Stimulated activated CD8-positive, alpha-beta memory T cell treated with anti-CD3 and anti-CD28 coated beads, Interleukin-15, amount 100 ng/mL, for 48 hours (primary cell): ENCODE measurements at regions not wholly inside any gene's neighbourhood (a gene's known extent, or its start where the extent isn't known, plus 50 kb on each side); places are given as distances from the start of the nearest gene placed in this dataset.

Source experiments
- DNase-seq, 2 donors: peaks; one replicate each; pipeline ENCODE4 v3.0.0-alpha.2; 2020; ENCODE audit warnings: low read depth in 2 of 2

DNA sequence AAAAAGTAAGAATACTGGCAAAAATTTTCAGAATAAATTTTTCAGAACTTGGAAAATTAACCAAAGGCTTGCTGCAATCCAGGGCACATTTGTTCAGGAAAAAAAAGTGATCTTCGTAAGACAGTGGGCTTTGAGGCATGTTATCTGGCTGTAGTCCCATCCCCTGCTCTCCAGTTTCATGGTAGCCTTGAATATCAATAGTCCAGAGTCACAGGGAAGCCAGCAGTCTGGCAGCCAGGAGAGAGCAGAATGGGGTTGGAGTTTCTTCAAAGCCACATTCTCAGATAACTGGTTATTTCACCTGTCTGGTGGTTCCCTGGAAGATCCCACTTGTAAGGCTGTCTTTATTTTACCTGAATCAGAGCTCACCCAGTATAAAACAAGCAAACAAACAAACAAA, 669.3 kb downstream of the MATN1 start:
- DNase-seq, result no peak

DNA sequence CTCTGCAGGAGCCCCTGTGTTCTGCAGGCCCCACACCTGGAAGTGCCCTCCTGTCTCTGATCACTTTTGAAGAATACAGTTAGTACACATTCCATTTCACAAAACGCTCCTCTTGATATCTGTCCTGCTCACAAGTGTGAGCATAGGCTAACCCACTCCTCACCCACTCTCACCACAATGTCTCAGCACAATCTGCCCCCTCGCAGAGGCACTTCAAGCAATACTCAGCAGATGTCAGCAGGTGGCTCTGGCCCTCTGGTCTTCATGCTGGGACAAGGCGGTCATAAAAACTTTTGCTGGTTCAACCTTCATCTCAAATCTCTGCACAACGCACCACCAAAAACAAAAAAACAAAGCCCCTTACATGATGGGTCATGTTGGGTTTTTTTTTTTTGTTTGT, 671.2 kb downstream of the MATN1 start:
- DNase-seq, result no peak

DNA sequence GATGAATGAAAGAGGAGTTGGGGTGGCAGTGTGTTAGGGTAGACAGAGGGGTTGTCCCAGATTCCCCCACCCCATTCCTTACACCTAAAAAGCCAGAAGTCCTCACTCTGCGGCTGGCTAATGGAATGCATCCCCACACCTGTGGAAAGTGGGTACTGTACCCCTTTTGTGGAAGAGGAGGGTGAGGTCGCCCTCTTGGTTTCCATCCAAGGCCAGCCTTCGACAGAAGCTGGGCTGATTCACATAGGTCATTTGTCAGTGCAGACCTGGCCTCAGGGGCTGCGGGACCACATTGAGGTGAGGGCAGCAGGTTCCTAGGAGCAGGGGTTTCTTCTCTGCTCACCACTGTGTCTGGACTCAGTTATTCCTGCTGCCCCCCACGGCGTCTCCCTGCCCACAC, 671.6 kb downstream of the MATN1 start:
- no peak for DNase-seq

DNA sequence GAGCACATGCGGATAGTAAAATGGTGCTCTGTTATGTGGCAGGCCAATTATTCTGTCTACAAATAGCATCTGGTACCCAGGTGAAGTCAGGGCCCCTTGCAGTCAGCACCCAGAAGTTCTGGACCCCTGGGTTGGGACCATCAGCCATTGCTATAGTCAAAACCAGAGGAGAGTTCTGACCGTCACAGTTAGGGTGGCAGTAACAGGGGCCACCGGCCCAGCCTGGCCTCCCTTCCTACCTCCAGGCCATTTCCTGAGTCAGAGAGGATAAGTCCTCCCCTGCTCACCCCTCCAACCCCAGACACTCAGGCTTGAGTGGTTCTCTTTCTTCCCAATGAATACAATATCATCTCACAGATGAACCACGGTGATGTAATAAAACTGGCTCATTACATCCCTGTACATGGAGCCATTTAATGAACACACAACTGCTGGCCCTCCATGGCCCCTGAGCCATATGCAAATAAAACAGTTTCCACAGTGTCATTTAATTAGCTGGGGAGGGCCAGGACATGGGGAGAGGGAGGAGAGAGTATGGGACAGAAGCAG, 673.6 kb downstream of the MATN1 start:
- DNase-seq, result no peak

DNA sequence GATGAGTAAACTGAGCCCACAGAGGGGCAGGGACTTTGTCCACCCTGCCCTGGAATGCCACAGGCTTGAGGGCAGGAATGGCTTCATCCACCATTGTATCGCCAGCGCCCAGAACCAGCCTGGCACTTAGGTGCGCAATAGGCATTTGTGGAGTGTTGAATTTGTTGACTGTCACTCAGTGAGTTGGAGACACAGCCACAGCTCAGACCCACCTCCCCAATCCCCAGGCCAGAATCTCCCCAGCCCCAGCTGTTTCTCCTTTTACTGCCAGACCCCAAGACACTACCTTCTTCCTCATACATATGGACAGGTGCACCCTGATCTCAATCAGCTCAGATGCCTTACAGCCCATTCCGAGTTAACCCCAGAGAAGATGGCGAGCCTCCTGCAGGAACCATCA, 674.5 kb downstream of the MATN1 start:
- DNase-seq, result no peak

DNA sequence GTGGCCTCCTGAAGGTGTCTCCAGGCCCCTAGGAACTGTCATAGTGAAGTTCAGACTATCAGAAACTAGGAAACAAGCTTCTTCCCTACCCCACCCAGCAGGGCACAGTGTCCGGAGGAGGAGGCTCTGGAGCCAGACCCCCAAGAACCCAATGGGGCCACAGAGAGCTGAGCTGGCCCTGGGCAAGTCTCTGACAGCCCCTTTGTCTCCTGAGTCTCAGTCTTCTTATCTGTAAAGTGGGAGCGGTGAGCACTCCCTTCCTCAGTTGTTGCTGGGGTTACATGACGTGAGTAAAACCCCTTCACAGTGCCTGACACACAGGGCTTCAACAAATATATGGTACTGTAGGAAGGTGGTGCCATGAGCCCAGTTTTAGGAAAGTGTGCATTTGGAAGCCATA, 675.8 kb downstream of the MATN1 start:
- DNase-seq, result no peak

DNA sequence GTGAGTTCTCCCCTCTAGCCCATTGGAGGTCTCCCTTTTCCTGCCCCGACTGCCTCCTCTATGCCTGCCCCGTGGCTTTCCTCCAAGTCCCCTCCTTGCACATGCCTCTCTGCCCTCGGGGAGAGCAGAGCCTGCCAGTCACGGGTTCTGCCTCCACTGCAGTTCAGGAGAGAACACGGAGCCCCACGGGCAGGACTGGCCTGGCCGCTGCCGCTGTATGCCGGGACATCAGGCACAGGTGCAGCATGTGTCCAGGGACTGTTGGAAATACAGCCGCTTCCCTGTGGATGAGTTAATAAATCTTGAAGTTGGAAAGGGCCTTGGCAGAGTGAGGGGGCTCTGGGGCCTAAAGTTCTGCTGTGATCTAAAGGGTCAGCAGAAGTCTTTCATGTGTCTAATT, 676.6 kb downstream of the MATN1 start:
- DNase-seq, result no peak

DNA sequence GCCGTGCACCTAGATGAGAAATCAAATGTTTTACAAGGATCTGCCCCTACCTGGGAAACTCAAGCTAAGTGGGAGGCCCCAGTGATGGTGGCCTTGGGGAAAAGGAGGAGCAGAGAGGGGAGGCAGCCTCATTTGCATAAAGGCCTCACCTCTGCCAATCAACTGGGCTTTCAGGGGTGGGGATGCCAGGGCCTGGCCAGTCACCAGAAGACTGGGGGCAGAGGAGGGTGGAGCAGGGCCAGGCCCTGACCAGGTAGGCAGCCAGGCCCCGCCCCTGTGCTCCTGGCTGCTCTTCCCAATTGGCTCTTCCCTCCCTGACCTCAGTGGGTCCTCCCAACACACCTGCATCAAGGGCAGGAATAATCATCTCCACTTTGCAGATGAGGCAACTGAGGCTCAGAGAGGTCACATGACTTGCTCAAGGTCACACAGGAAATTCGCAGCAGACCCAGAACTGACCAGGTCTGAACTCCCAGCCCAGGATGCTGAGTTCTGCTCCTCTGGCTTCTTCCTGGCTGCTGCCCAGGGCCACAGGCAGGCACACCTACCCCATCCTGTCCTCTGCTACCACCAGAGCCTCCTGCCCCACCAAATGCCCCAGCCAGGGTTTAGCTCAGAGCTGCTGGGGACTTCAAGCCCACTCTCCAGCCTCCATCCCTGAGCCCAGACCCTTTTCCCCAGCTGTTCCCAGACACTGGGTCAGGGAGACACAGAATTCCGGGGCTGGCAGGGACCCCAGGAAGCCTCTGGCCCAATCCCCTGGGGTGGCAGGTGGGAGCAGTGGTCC, 677.9 kb downstream of the MATN1 start:
- no peak for DNase-seq

DNA sequence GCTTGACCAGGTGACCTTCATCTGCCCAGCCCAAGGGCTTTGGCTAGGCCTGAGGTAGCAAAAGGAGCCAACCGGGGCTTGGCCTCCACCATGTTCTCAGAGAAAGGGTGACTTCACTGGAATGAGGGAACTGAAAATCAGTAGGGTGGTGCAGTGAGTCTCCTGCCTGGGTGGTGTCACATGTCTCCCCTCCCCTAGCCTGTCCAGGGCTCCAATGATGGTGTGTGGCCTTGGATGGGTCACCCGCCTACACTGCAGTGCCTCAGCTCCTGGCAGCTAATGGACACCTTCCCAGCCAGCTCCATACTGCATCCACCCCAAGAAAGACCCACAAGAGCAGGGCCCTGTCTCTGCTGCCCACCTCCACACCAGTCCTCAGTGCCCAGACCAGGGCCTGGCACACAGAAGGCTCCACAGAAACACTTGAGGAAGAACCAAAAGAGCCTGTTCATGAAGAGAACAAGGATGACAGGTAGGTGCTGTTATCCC, 678.7 kb downstream of the MATN1 start:
- no peak for DNase-seq

DNA sequence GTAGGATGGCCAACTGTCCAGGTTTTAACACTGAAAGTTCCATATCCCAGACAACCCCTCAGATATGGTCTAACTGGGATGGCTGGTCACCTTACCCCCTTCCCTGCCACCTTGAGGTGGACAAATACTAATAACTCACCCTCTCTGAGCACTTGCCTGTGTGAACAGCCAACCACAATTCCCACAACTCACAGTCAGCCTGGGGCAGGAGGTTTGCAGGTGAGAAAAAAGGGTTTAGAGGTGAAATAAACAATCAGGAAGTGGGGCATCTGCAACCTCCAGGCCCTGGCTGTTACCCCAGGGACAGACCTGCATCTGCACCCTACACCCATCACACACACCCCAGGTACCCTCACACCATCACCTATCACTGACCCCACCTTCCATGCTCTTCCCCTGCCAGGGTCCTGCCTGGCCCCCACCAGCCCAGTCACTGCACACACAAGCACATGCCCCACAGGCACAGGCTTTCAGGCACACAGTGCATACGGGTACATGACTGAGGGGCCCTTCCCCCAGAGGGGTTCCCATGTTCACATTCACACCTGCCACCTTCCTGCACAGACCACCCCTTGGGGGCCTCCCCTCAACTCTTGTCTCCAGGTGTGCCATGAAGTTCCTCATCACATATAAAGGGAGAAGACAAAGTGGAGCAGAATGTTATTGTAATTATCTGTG, 679.5 kb downstream of the MATN1 start:
- DNase-seq, result no peak

DNA sequence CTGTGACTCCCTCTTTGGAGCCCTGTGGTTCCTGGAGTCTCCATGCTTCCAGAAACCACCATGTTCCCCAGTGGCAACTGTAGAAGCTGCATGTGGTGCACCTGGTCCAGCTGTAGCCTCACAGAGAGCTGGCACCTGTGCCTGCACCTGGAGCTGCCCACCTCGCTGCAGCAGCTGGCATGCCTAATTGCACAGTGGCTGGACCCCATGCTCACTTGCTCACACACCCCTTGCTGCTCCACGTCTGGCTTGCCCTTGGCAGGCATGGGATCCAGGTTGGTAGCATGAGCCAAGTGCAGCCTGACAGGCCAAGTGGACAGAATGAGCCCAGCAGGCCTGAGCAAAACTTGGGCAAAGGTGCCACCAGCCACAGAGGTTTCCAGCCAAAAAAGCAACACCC, 680.1 kb downstream of the MATN1 start:
- no peak for DNase-seq

DNA sequence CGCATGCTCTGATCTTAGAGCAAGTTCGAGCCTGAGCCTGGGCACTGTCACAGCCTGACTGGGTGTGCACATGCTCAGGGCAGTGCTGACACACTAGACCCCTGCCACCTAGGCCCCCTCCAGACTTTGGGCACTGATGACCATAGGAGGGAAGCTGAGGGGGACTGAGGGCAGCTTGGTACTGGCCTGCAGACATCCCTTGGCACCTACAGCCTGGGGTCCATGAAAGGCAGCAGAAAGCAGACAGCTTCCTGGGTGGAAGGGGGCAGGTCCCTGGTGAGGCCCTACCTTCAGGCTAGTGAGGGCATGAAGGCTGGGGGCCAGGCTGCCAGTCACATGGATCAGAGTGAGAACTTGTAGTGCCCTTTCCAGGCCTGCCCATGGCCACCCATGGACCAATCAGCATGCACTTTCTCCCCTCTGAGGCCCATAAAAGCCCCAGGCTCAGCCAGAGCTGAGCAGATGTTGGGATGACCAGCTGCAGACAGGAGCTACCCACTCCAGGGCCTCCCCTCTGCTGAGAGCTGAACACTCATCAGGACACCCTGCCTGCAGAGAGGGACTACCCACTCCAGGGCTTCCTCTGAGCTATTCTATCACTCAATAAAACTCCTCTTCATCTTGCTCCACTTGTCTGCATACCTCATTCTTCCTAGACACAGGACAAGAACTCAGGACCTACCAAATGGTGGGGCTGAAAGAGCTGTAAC, 680.8 kb downstream of the MATN1 start:
- DNase-seq, result no peak

DNA sequence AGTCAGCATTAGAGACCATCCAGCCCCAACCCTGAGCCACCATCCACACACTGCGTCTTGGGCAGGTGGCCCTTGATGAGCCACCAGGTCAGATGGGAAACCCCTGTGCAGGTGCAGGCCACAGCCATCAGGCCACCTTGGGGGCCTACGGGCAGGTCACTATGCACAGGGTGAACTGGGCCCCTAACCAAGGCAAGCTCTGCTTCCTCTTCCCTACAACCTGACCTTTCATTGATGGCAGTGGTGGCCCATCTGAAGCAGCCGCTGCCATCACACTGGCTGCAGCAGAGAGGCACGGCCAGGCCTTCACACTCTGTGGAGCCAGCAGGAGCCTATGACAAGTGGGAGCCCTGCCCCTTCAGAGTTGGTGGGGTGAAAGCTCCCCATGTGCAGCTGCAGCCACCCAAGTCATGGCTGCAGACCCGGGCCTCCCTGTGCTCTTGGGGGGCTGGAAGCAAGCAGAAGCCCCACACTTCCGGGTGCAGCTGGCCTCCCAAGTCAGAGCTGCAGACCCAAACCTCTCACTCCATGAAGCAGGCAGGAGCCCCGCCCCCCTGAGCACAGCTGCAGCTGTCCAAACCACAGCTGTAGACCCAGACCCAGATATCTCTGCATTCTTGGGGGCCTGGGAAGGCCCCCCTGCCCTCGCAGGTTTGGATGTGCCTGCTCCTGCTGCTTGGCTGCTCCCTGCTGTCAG, 681.5 kb downstream of the MATN1 start:
- no peak for DNase-seq

DNA sequence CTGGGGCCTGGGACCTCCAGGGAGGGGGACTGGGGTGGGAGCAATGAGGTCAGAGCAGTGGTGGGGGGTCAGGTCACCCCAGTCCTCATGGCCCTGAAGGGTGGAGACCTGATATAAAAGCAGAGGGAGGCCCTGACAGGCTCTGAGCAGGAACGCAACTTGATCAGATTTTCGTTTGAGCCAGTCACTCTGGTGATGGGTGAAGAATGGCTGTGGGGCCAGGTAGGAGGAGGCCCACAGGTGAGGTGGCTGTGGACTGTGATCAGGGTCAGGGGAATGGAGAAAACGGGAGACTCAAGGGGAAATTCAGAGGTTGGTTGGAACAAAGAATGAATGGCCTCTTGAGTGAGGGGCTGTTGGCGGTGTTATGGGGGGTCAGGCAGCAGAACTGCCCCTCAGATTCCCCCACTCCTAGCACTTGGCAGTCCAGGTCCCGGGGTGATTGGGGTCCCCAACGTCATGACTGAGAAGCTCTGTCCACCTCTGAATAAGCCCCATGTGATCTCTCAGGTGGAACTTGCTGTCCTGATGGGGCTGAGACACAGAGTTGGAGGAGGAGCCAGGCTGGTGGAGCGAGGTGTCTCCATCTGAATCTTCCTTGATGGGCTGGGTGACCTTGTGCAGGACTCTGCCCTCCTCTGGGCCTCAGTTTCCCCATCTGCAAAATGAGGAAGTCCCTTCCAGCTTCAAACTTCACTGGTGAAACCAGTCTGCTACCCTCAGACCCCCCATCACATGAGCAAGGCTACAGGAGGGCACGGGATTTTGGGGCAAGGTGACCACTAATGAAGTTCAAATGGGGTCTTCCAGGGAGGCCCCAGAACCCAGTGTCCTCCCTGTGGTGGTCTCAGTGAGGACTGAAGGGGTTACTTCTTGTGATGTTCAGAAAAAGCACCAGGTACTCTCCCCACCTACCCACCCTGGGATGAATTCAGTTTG, 683.0 kb downstream of the MATN1 start:
- DNase-seq, result no peak

DNA sequence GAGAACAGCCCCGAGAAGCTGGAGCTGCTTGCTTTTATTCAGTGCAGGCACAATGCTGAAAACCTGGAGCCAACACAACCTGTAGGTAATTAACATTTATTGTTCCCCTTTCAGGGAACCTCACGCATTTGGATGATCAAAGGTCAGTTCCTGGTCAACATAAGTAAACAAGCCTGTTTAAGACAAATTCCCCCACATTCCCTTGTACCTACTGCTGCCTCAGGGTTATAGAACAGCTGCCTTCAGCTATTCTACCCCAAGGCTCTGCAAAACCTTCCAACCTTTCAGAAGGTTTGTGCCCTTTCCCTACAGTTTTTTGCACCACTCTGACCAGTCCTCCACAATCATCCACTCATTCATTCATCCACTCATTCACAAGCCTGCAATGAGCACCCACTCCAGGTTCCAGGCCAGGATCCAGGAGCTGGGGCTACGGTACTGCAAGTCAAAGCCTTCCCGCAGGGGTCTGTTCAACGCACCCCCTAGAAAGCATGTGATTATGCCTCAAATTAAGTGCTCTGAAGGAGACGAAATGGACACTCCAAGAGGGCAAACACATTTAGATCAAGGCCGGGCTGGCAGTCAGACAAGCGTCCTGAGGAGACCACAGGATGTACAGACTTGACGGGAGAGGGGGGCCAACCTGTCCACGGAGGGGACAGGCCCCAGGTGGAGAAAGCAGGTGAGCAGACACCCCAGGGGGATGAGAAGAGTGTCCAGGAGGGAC, 683.9 kb downstream of the MATN1 start:
- no peak for DNase-seq

DNA sequence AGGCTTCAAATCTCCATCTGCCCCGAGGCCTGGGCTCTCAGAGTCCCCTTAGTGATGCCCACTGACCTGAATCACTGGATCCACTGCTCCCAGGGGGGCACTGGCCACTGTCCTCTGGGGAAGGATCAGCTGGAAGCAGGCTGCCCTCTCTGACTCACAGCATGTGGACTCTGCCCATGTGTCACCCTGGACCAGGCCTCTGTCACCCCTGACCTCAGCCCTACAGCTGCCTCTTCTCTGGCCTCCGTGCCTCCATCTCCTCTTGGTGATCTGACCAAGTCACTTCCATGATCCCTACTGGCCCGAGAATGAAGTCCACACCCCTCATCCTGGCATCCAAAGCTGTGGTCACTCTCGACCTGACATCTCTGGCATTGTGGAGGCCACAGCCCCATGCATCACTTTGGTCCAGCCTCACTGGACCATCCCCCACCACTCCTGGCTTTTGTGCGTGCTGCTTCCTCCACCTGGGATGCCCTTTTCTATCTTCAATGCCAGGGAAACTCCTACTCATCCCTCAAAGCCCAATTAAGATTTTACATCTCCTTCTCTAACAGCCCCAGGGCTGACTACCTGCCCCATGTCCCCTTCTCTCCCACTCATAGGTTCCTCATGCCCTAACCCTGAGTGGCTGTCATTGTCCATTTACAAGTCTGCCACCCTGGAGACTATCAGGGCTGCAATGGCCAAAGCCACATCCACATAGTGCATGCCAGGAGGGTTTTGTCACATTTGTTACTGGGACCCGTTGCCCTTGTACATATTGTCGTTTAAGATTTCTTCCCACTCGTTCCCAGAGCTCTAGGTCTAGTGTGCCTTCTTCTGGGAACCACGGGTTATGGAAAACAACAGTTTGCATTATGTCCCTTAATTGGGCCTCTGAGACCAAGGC, 685.0 kb downstream of the MATN1 start:
- DNase-seq, result no peak

DNA sequence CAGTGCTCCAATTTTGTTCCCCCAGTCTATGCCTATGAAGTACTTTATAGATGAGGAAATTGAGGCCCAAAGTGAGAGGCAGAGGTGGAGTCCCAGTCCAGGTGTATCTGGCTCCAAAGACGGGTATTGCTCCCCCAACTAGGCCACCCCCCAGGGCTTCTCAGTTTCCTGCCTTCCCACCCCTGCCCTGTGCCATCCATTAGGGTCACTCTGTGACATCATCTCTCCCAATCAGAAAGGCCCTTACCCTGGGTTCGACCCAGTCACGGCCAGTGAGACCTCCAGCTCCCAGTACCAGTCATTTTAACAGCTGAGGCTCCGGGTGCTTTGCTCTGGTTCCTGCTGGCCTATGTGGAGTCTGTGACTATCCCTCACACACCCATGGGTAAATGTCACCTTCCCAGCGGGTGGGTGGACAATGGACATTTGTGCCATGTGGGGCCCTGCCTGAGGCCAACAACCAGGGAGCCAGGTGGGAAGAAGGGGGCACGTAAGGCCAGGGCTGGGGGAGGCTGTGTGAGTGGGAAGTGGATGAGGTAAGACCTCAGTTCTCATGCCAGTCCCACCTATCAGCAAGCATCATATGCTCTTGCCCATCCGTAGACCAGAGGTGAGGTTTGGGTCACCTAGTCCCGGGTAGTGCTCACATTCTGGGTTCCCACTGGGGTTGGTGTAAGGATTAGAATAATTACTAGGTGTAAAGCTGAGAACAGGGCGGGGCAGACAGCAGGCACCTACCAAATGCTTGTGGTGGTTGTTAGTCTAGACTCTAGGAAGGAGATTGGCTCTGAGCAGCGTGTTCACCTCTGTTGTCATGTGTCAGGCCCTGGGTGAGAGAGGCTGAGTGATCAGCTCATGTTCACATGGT, 685.9 kb downstream of the MATN1 start:
- no peak for DNase-seq

DNA sequence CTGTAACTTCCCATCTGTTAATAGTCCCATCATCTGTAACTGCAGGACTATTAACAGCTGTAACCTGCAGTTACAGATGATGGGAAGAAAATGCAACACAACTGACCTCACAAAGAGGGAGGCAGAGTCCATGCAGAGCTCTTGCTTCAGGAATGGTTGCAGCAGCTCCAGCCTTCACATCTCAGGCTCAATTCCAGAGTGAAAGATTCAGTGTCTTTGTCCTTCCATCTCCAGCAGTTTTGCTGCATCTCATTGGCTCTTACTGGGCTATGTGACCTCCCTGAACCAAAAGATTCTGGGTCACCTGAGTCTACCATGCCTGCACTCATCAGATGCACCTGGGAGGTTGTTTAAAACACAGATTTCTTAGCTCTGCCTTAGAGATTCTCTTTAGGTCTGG, 686.7 kb downstream of the MATN1 start:
- DNase-seq, result no peak
